HUES64 (cell line): ENCODE measurements at regions not wholly inside any gene's neighbourhood (a gene's known extent, or its start where the extent isn't known, plus 50 kb on each side); places are given as distances from the start of the nearest gene placed in this dataset.

Experiments used
- H3K27ac ChIP-seq: 2 replicates; pipeline ENCODE4 v1.7.0; 2013; ENCODE audit warnings: low read depth, low read length, inconsistent platforms
- H3K27me3 ChIP-seq: 2 replicates; pipeline ENCODE4 v1.6.1; 2013; ENCODE audit warnings: mild to moderate bottlenecking, low read length; ENCODE audit not compliant: insufficient read depth
- H3K36me3 ChIP-seq: 2 replicates; pipeline ENCODE4 v1.6.1; 2013; ENCODE audit warnings: mild to moderate bottlenecking, low read length; ENCODE audit not compliant: insufficient read depth
- H3K4me1 ChIP-seq: 2 replicates; pipeline ENCODE4 v1.6.1; 2013; ENCODE audit warnings: mild to moderate bottlenecking, low read length, moderate library complexity; ENCODE audit not compliant: insufficient read depth
- H3K4me3 ChIP-seq: 2 replicates; pipeline ENCODE4 v1.5.1; 2013; ENCODE audit warnings: mild to moderate bottlenecking, low read length, moderate library complexity
- H3K9ac ChIP-seq: 2 replicates; pipeline ENCODE4 v1.6.1; 2013; ENCODE audit warnings: mild to moderate bottlenecking, low read depth, low read length
- H3K9me3 ChIP-seq: 2 replicates; pipeline ENCODE4 v1.6.1; 2013; ENCODE audit warnings: low read depth, low read length; ENCODE audit not compliant: insufficient read depth
- WGBS: fragments of 150-250, 120-280 bp; methylation state at CpG from one replicate; pipeline ENCODE4 v1.1.7; 2013; ENCODE audit warnings: missing lambda C conversion rate; 5-methylcytosine and 5-hydroxymethylcytosine counted together

GRCh38 chr1:60563777-60564535, 490.4 kb upstream of the C1orf87 start:
- WGBS = 95% methylated on average over 4 of the region's 4 CpGs
- Histone ChIP-seq H3K4me3 (no peak overlapping the region), H3K27me3 (no peaks in the 10 kb centered on the region), H3K27ac (no peak overlapping the region), H3K4me1 (no peaks in the 10 kb centered on the region), H3K9me3 (no peaks in the 10 kb centered on the region), H3K36me3 (no peaks in the 10 kb centered on the region), H3K9ac (no peak overlapping the region)

DNA sequence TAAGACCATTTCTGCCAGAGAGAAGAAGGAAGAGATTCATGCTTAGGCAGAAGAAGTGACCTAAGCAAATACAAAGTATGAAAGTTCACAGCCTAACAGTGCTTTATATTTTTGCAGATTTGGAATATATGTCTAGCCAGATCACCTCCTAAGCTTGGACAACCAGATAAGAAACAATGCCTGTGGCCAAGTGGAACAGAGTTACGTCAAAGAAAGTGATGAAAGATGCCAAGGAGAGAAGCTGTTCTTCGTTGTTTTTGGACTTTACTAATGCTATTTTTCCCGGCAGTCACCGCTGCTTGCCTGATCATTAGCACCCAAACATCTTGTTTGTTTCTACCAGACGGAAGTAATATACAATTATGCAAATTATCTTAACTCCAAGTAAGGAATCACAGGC, 489.2 kb upstream of the C1orf87 start:
- Histone ChIP-seq H3K36me3 (no peaks in the 10 kb centered on the region), H3K9me3 (no peaks in the 10 kb centered on the region), H3K4me3 (no peak overlapping the region), H3K9ac (no peak overlapping the region), H3K27ac (no peak overlapping the region), H3K27me3 (no peaks in the 10 kb centered on the region), H3K4me1 (no peaks in the 10 kb centered on the region)
- WGBS = 97% methylated on average over 5 of the region's 5 CpGs

DNA sequence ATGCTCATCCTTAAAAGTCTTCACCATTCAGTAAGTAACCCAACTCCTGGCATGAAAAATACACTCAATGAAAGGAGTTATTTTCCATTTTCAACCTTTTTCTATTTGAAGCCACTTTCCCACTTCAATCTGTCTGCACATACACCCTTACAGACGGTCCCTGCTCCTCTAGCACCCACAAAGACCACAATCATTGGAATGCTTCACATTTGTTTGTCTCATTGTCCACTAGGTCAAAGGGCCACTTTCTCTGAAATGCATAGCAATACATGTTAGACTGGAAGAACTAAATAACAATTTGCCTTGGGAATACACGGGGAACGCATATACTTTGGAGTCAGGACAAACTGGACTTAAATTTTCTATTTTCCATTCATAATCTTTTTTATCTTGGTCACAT, 487.1 kb upstream of the C1orf87 start:
- H3K4me3 ChIP-seq = no peak overlapping the region
- 95% methylated on average over 3 of the region's 3 CpGs for WGBS
- H3K27me3 ChIP-seq = no peaks in the 10 kb centered on the region
- no peak overlapping the region for H3K27ac ChIP-seq
- no peaks in the 10 kb centered on the region for H3K36me3 ChIP-seq
- H3K9me3 ChIP-seq = no peaks in the 10 kb centered on the region
- H3K9ac ChIP-seq = no peak overlapping the region
- no peaks in the 10 kb centered on the region for H3K4me1 ChIP-seq

GRCh38 chr1:60558236-60558635, 484.7 kb upstream of the C1orf87 start:
- no peak overlapping the region for H3K4me3 ChIP-seq
- H3K9ac ChIP-seq = no peak overlapping the region
- no peaks in the 10 kb centered on the region for H3K27me3 ChIP-seq
- 97% methylated on average over 2 of the region's 2 CpGs for WGBS
- no peaks in the 10 kb centered on the region for H3K36me3 ChIP-seq
- no peaks in the 10 kb centered on the region for H3K4me1 ChIP-seq
- no peaks in the 10 kb centered on the region for H3K9me3 ChIP-seq
- H3K27ac ChIP-seq = no peak overlapping the region

- H3K4me3 ChIP-seq = no peak overlapping the region
- H3K9ac ChIP-seq = no peak overlapping the region
- H3K4me1 ChIP-seq = no peaks in the 10 kb centered on the region
- H3K27ac ChIP-seq = no peak overlapping the region
- no peaks in the 10 kb centered on the region for H3K27me3 ChIP-seq
- no peaks in the 10 kb centered on the region for H3K9me3 ChIP-seq
- 100% methylated on average over 2 of the region's 2 CpGs for WGBS
- H3K36me3 ChIP-seq = no peaks in the 10 kb centered on the region
Observed at GRCh38 chr1:60553730-60554129, 480.2 kb upstream of the C1orf87 start.

DNA sequence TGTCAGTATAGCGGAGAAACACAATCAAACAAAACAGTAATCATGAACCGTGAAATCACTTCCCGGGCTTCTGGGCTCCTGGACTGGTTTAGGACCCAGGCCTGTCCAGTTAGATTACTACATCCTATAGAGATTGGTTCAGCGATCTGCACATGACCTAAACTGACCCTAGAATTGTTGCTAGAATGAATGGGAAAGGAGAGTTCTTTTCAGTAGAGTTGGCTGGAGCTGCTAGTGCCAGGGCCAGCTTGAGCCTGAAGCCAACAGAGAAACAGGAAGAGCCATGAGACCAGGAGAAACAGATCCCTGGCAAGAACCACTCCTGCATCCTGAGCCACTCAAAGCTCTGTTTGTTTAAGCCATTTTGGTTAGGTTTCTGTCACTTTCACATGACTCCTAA, 474.3 kb upstream of the C1orf87 start:
- Histone ChIP-seq H3K4me3 (no peak overlapping the region), H3K27me3 (no peaks in the 10 kb centered on the region), H3K4me1 (no peaks in the 10 kb centered on the region), H3K36me3 (no peaks in the 10 kb centered on the region), H3K9ac (no peak overlapping the region), H3K9me3 (no peaks in the 10 kb centered on the region), H3K27ac (no peak overlapping the region)
- WGBS = 95% methylated on average over 4 of the region's 4 CpGs

DNA sequence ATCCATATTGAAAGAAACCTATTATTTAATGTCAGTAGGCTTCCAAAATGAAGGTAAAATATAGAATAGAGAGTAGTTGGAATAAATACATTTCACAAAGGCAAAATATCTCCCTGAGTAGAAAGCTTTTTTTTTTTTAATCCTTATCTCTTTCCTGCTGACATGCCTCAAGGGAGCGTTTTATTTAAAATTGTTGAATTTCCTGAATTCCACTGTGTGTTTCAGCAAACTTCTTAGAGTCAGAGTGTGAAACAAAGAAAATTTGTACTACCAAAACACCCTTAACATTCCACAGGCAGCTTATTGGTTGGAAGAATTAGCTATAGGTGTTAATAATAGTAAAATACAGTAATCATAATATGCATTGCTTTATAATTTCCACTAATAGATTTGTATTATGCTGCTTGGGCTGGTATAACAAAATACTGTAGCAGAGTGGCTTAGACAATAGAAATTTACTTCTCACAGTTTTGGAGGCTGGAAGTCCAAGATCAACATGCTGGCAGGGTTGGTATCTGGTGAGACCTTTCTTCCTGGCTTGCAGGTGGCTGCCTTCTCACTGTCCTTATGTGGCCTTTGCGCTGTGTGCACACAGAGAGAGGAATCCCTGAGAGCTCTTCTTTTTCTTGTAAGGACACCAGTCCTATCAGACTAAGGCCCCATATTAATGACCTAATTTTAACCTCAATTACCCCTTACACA, 468.4 kb upstream of the C1orf87 start:
- Histone ChIP-seq H3K4me3 (no peak overlapping the region), H3K27ac (no peak overlapping the region), H3K4me1 (no peaks in the 10 kb centered on the region), H3K9me3 (0 out of 2 replicates have a peak, but pooled peaks cover 5% of the 10 kb centered on the region), H3K9ac (no peak overlapping the region), H3K27me3 (no peaks in the 10 kb centered on the region), H3K36me3 (no peaks in the 10 kb centered on the region)
- WGBS = 98% methylated on average over 1 of the region's 2 CpGs

- whole genome bisulfite sequencing = 95% methylated on average over 12 of the region's 12 CpGs
- no peaks in the 10 kb centered on the region for H3K36me3 ChIP-seq
- H3K27ac ChIP-seq = no peak overlapping the region
- H3K9me3 ChIP-seq = 0 out of 2 replicates have a peak, but pooled peaks cover 5% of the 10 kb centered on the region
- no peak overlapping the region for H3K4me3 ChIP-seq
- no peaks in the 10 kb centered on the region for H3K27me3 ChIP-seq
- no peak overlapping the region for H3K9ac ChIP-seq
- no peaks in the 10 kb centered on the region for H3K4me1 ChIP-seq
Observed at GRCh38 chr1:60540141-60540540, 466.6 kb upstream of the C1orf87 start.

GRCh38 chr1:60535713-60536112, 462.1 kb upstream of the C1orf87 start:
- 0 out of 2 replicates have a peak, but pooled peaks cover 5% of the 10 kb centered on the region for H3K9me3 ChIP-seq
- H3K4me1 ChIP-seq = no peaks in the 10 kb centered on the region
- no peaks in the 10 kb centered on the region for H3K36me3 ChIP-seq
- H3K4me3 ChIP-seq = no peak overlapping the region
- no peaks in the 10 kb centered on the region for H3K27me3 ChIP-seq
- no peak overlapping the region for H3K9ac ChIP-seq
- no peak overlapping the region for H3K27ac ChIP-seq
- WGBS = 87% methylated on average over 2 of the region's 2 CpGs

GRCh38 chr1:60527567-60527966, 454.0 kb upstream of the C1orf87 start:
- H3K36me3 ChIP-seq = no peaks in the 10 kb centered on the region
- no peak overlapping the region for H3K27ac ChIP-seq
- no peaks in the 10 kb centered on the region for H3K4me1 ChIP-seq
- no peaks in the 10 kb centered on the region for H3K27me3 ChIP-seq
- H3K4me3 ChIP-seq = no peak overlapping the region
- H3K9ac ChIP-seq = no peak overlapping the region
- no peaks in the 10 kb centered on the region for H3K9me3 ChIP-seq

DNA sequence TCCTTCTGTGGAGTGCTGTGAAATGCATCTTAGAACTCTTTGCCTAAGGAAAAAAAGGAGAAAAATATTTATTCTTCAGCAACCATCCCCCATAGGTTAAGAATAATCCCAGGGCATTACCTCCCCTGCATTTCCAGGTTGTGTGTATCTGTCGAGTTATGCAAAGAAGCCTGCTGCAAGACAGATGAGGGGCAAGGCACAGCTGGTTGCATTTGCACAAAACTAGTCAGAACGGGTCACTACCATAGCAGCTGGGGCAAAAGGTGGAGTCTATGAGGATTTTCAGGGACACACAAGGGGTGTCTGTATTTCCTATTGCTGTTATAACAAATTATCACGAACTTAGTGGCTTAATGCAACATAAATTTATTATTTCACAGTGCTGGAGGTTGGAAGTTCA, 443.4 kb upstream of the C1orf87 start:
- no peaks in the 10 kb centered on the region for H3K36me3 ChIP-seq
- 87% methylated on average over 3 of the region's 3 CpGs for WGBS

More for the DNA sequence above, 443.4 kb upstream of the C1orf87 start:
- no peaks in the 10 kb centered on the region for H3K4me1 ChIP-seq
- no peak overlapping the region for H3K27ac ChIP-seq
- H3K9me3 ChIP-seq = no peaks in the 10 kb centered on the region
- H3K4me3 ChIP-seq = no peak overlapping the region
- no peak overlapping the region for H3K9ac ChIP-seq
- no peaks in the 10 kb centered on the region for H3K27me3 ChIP-seq
